Activated CD4-positive, alpha-beta T cell treated with anti-CD3 and anti-CD28 coated beads, Interleukin-2, amount 10 ng/mL, durations not matched to agents 7 days and 5 days (primary cell): ENCODE measurements at regions not wholly inside any gene's neighbourhood (a gene's known extent, or its start where the extent isn't known, plus 50 kb on each side); places are given as distances from the start of the nearest gene placed in this dataset.
"Not testable (repeated sequence)": the region's sequence is repeated elsewhere in the genome, so short reads cannot be mapped to it uniquely, and the experiment has no call there.

Experiments
- CTCF ChIA-PET: fragments of 350-600 bp; sonication (Branson Sonifier 250); formaldehyde crosslinking; loops from one replicate; lab custom pipeline; 2021; ENCODE audit warnings: antibody characterized with exemption; lab: Charles Lee
- POLR2A ChIA-PET: fragments of 350-600 bp; sonication (Branson Sonifier 250); formaldehyde crosslinking; loops from one replicate; lab custom pipeline; 2021; ENCODE audit warnings: antibody characterized with exemption; lab: Charles Lee
- DNase-seq: peaks from one replicate; pipeline ENCODE4 v3.0.0-alpha.2; 2020
- H3K27ac Mint-ChIP-seq: one replicate; pipeline ENCODE4 v1.8.0; 2021; ENCODE audit warnings: mild to moderate bottlenecking, moderate library complexity, mixed read lengths
- H3K27me3 Mint-ChIP-seq: one replicate; pipeline ENCODE4 v1.8.0; 2021; ENCODE audit warnings: mixed read lengths
- H3K36me3 Mint-ChIP-seq: one replicate; pipeline ENCODE4 v1.8.0; 2021; ENCODE audit warnings: low read depth, mixed read lengths
- H3K4me1 Mint-ChIP-seq: one replicate; pipeline ENCODE4 v1.8.0; 2021; ENCODE audit warnings: mixed read lengths
- H3K4me3 Mint-ChIP-seq: one replicate; pipeline ENCODE4 v1.8.0; 2021; ENCODE audit warnings: mild to moderate bottlenecking, moderate library complexity, mixed read lengths
- H3K9me3 Mint-ChIP-seq: one replicate; pipeline ENCODE4 v1.8.0; 2021; ENCODE audit warnings: mixed read lengths

DNA sequence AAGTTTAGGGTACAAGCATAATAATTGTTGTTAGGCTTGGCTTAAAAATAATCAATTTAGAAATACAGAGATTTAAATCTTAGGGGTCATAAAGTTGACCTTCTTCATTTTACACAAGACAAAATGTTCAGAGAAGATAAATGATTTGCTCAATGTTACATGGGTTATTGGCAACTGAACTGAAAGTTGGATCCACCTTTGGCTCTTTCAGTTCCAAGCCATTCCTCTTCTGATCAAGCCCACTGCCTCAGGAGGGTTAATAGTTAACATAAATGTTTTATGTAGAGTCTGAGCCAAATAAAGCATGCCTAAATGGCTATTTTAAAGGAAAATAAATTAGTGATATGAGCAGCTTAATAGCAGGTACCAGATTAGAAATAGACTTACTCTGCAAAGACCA is 79.1 kb upstream of the RHOBTB1 start:
- H3K27me3 Mint-ChIP-seq = peaks cover 22% of the 10 kb centered on the region
- no peaks in the 10 kb centered on the region for H3K9me3 Mint-ChIP-seq
- no peak for DNase-seq
- H3K36me3 Mint-ChIP-seq = no peaks in the 10 kb centered on the region
- H3K4me1 Mint-ChIP-seq = no peaks in the 10 kb centered on the region
- CTCF ChIA-PET = no interaction called here
- POLR2A ChIA-PET = no interaction called here
- H3K27ac Mint-ChIP-seq = no peak overlapping the region
- no peak overlapping the region for H3K4me3 Mint-ChIP-seq

DNA sequence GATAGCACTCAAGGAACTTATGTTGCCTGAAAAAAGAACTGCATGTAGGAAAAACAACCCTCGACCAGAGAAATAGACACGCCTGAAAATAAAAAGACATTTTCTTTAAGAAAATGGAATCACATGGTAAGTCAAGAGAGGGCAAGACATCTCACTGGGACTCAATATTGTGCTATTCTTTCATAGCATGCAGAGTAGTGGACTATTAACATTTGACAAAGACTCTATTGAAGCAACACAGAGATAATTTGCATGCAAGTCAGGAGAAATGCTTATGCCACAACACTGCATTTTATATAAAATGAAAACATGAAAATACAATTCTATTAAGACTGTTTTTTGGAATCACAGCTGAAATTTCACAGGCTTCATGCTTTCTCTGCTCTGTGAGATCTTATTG is 77.9 kb upstream of the RHOBTB1 start:
- DNase-seq = no peak
- no peaks in the 10 kb centered on the region for H3K9me3 Mint-ChIP-seq
- ChIA-PET POLR2A (no interaction called here), CTCF (no interaction called here)
- no peak overlapping the region for H3K4me3 Mint-ChIP-seq
- H3K4me1 Mint-ChIP-seq = no peaks in the 10 kb centered on the region
- no peaks in the 10 kb centered on the region for H3K36me3 Mint-ChIP-seq
- peaks cover 23% of the 10 kb centered on the region for H3K27me3 Mint-ChIP-seq
- no peak overlapping the region for H3K27ac Mint-ChIP-seq

DNA sequence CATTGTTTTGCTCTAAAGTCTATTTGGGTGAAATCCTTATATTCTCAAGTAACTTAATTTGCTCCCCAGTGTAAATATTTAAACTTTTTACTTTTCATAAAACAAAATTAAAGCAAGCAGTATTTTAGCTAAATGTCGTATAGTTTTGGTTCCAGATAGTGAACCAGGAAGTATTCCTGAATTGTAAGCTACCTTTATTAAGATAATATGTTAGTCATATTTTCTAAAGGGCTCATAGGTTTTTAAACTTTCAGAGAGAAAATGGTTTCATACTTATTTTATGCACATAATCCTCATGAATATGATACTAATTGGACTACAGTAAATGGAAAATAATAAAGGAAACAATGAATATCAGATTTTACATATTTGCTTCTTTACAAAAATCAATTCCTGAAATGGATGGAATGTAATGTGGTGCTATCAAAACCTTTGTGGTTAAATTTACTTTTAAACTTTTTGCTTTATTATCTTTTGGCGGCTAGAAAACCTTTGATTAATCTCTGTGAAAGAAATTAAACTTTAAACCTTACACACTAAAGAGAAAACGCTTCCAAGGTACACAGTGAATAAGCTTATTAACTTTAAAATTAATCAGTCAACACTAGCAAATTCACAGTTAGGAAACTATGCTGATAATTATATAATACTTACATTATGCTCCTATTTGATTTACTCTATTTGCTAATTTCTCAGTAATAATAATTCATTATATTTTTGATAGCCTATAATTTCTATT is 76.6 kb upstream of the RHOBTB1 start:
- ChIA-PET POLR2A (no interaction called here), CTCF (no interaction called here)

DNA sequence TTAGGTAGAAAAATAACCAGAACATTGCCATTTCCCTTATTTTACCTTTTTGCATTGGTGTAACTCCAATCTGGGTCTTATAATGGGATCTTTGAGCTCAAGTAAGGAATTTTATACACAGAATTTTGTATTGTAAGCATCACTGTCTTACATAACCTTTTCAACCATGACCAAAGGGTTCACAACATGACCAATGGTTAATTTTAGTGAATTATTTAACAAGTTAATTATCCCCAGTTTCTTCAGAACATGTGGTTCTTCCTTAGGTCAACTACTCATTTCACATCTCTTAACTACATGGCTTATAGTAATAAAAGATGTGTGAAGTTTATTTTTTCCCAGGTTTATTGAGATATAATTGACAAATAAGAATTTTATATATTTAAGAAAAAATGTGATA is 74.2 kb upstream of the RHOBTB1 start:
- ChIA-PET POLR2A (no interaction called here), CTCF (no interaction called here)
- H3K4me3 Mint-ChIP-seq = no peak overlapping the region
- no peak for DNase-seq
- no peak overlapping the region for H3K27ac Mint-ChIP-seq
- H3K9me3 Mint-ChIP-seq = no peaks in the 10 kb centered on the region
- no peaks in the 10 kb centered on the region for H3K36me3 Mint-ChIP-seq
- peaks cover 23% of the 10 kb centered on the region for H3K27me3 Mint-ChIP-seq
- no peaks in the 10 kb centered on the region for H3K4me1 Mint-ChIP-seq

More for the DNA sequence above, 76.6 kb upstream of the RHOBTB1 start:
- Mint-ChIP-seq H3K27me3 (peaks cover 28% of the 10 kb centered on the region), H3K27ac (no peak overlapping the region), H3K4me3 (no peak overlapping the region), H3K9me3 (no peaks in the 10 kb centered on the region), H3K36me3 (no peaks in the 10 kb centered on the region), H3K4me1 (no peaks in the 10 kb centered on the region)
- DNase-seq = no peak

DNA sequence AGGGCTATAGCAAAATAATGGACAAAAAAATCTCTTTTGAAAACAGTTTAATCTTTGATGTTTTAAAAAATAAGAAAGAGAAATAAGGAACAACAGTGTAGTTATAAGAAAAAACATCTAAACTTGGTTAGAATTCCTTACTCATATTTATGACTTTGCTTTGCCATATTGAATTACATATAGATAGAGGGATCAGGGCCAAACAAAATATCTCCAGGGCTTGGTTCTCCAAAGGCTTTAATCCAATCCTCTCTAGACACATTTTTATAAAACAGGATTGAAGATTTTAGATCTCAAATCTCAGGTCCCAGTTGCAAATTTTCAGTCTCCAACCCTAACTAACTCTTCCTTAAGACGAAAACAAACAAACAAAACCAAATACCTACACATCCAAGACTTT is 72.6 kb upstream of the RHOBTB1 start:
- POLR2A ChIA-PET = no interaction called here
- CTCF ChIA-PET = no interaction called here
- H3K9me3 Mint-ChIP-seq = no peaks in the 10 kb centered on the region
- no peaks in the 10 kb centered on the region for H3K36me3 Mint-ChIP-seq
- no peak for DNase-seq
- no peak overlapping the region for H3K27ac Mint-ChIP-seq
- no peak overlapping the region for H3K4me3 Mint-ChIP-seq
- H3K4me1 Mint-ChIP-seq = no peaks in the 10 kb centered on the region
- peaks cover 20% of the 10 kb centered on the region for H3K27me3 Mint-ChIP-seq

DNA sequence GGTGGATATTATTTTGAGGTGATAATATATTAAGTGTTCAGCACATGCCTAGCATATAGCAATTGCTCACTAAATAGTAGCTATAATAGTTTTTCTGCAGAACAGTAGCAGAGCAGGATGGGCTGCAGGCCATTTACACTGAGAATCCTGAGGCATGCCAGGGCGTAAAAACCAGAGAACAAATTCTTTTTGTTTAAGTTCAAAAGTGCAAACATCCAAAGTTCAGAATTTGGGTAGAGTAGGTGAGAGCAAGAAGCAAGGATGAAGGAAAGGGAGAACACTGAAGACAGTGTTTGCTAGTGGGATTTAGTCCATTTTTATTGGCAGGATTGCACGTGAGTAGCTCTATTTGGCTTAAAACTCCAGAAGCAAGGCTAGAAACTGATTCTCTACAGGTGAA is 72.0 kb upstream of the RHOBTB1 start:
- Mint-ChIP-seq H3K4me3 (no peak overlapping the region), H3K27me3 (peaks cover 20% of the 10 kb centered on the region), H3K9me3 (no peaks in the 10 kb centered on the region), H3K4me1 (no peaks in the 10 kb centered on the region), H3K27ac (no peak overlapping the region), H3K36me3 (no peaks in the 10 kb centered on the region)
- CTCF ChIA-PET = no interaction called here
- no peak for DNase-seq
- POLR2A ChIA-PET = no interaction called here

DNA sequence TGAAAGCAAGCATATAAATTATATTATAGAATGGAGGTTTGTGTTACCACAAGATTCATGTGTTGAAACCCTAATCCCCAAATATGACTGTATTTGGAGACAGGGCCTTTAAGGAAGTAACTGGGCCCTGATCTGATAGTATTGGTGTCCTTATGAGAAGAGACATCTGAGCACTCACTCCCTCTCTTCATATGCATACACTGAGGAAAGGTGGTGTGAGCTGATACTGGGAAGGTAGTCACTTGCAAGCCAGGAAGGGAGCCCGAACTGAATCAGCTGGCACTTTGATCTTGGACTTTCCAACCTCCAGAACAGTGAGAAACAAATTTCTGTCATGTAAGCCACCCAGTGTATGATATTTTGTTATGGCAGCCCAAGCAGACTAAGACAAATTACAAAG is 66.9 kb upstream of the RHOBTB1 start:
- Mint-ChIP-seq H3K4me3 (no peak overlapping the region), H3K27me3 (peaks cover 21% of the 10 kb centered on the region), H3K9me3 (no peaks in the 10 kb centered on the region), H3K36me3 (no peaks in the 10 kb centered on the region), H3K27ac (no peak overlapping the region), H3K4me1 (no peaks in the 10 kb centered on the region)
- ChIA-PET CTCF (no interaction called here), POLR2A (no interaction called here)
- no peak for DNase-seq

DNA sequence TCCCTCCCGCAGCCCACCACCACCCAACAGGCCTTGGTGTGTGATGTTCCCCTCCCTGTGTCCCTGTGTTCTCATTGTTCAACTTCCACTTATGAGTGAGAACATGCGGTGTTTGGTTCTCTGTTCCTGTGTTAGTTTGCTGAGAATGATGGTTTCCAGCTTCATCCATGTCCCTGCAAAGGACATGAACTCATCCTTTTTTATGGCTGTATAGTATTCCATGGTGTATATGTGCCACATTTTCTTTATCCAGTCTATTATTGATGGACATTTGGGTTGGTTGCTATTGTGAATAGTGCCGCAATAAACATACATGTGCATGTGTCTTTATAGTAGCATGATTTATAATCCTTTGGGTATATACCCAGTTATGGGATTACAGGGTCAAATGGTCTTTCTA is 59.1 kb upstream of the RHOBTB1 start:
- H3K36me3 Mint-ChIP-seq, H3K9me3 Mint-ChIP-seq, H3K27ac Mint-ChIP-seq, CTCF ChIA-PET, H3K4me3 Mint-ChIP-seq, H3K4me1 Mint-ChIP-seq, DNase-seq, POLR2A ChIA-PET: not testable (repeated sequence)
- peaks cover 74% of the 10 kb centered on the region for H3K27me3 Mint-ChIP-seq

DNA sequence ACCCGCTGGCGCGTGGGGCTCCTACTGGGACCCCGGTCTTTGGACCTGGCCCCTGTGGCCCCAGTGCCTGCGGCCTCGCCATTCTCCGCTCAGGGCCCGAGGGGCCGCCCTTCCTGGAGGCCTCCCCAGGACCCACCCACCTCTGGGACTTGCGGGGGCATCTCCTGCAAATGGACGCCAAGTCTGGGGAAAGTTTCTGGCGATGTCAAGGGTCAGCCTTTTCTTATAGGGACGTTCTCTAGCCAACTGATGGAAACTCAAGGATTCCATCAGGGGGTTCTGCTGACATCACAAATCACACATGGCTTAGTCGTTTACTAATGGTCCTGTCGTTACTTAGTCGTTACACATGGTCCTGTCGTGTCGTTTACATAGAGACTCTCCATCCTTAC is 57.7 kb upstream of the RHOBTB1 start:
- Mint-ChIP-seq H3K4me1 (no peaks in the 10 kb centered on the region), H3K9me3 (no peaks in the 10 kb centered on the region), H3K4me3 (no peak overlapping the region), H3K27ac (no peak overlapping the region), H3K27me3 (peaks cover 67% of the 10 kb centered on the region), H3K36me3 (no peaks in the 10 kb centered on the region)
- DNase-seq = no peak
- ChIA-PET CTCF (no interaction called here), POLR2A (no interaction called here)

DNA sequence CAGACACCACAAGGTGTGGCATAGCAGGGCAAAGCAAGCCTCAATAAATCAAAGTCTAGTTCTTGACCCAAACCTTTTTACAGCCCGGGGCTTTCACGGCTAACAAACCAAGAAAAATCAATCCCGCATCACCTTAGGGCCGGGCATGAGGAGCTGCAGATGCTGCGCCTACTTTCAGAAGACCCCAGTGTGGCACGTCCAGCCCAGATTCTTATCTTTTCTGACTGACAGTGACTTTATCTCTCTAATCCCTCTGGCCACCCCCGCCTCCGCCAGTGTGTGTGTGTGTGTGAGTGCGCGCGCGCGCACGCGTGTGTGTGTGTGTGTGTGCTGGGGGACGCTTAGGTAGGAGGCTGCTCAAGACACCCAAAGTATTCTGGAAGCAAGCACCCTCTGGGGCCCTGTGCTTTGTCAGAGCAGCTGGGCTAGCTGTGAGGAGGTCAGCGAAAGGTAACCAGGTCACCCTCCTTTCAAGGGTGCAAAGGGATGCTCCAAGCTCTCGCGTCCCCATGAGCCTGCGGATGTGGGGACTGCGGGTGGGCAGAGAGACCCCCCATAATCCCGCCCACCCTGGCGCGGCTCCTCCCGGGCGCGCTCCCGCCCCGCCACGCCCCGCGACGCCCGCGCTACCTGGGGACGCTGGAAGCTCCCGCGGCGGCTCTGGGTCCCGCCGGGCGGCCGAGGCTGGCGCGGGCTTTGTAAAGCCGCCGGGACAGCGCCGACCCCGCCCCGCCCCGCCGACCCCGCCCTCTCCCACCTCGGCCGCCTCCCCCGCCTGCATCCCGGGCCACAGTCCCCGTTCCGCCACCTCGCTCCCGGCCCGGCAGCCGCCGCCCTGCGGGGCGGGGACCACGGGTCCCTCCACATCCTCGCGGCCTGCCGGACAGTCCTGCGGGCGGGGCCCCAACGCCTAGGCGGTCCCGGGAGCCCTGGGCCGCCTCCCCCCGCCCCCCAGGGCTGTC is 57.1 kb upstream of the RHOBTB1 start:
- Mint-ChIP-seq H3K27me3 (peaks cover 62% of the 10 kb centered on the region), H3K9me3 (no peaks in the 10 kb centered on the region), H3K27ac (no peak overlapping the region), H3K36me3 (no peaks in the 10 kb centered on the region), H3K4me1 (no peaks in the 10 kb centered on the region), H3K4me3 (no peak overlapping the region)
- ChIA-PET POLR2A (no interaction called here), CTCF (no interaction called here)
- DNase-seq = no peak

DNA sequence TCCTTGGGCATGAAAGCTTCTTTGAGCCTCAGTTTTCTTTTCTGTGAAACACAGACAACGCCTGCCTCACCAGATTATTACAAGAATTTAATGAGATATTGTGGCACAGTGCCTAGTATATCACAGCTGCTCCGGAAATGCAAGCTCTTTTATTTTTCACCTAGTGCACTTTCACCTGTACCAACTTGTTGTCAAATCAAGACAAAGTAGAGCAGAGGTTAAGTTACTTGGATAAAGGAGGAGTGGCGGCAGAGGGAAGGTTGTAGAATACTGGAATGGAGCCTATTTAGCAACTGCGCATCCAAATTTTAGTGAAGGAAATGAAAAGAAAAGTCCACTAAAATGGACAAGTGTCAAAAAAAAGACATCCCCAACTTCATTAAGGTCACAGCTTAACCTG is 54.9 kb upstream of the RHOBTB1 start:
- CTCF ChIA-PET = no interaction called here
- no peaks in the 10 kb centered on the region for H3K4me1 Mint-ChIP-seq
- no peak for DNase-seq
- H3K4me3 Mint-ChIP-seq = no peak overlapping the region
- H3K27me3 Mint-ChIP-seq = peaks cover 44% of the 10 kb centered on the region
- no peak overlapping the region for H3K27ac Mint-ChIP-seq
- H3K36me3 Mint-ChIP-seq = no peaks in the 10 kb centered on the region
- H3K9me3 Mint-ChIP-seq = no peaks in the 10 kb centered on the region
- POLR2A ChIA-PET = no interaction called here

DNA sequence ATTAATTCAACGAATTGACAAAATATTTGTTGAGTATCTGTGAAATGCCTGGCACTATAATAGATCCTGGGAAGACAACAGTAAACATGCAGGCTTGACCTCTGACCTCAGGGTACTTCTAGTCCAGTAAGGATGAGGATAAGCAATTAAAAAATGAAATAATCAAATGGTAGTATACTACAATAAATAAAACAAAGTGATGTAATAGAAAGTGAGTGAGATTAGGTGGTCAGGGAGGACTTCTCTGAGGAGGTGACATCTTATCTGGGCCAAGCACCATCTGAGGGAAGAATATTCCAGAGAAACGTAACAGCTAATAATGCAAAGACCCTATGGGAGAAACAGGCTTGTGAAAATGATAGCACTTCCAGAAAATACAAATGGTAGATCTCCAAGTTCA is 50.1 kb upstream of the RHOBTB1 start:
- Mint-ChIP-seq H3K9me3 (no peaks in the 10 kb centered on the region), H3K27ac (no peak overlapping the region), H3K4me1 (no peaks in the 10 kb centered on the region), H3K4me3 (no peak overlapping the region), H3K36me3 (no peaks in the 10 kb centered on the region), H3K27me3 (peaks cover 8% of the 10 kb centered on the region)
- ChIA-PET POLR2A (no interaction called here), CTCF (no interaction called here)
- no peak for DNase-seq
